Endothelial cell of umbilical vein (primary cell): ENCODE measurements at regions not wholly inside any gene's neighbourhood (a gene's known extent, or its start where the extent isn't known, plus 50 kb on each side); places are given as distances from the start of the nearest gene placed in this dataset.

Experiments
- EZH2 ChIP-seq: IDR thresholded peaks from 2 replicates; pipeline ENCODE4 v1.6.1; 2012; ENCODE audit warnings: borderline replicate concordance, low read depth, mild to moderate bottlenecking, moderate library complexity, low read length, inconsistent platforms; ENCODE audit not compliant: severe bottlenecking
- FOS ChIP-seq: IDR thresholded peaks from 2 replicates; pipeline ENCODE4 v1.6.1; 2011; ENCODE audit warnings: mild to moderate bottlenecking, low read length, moderate library complexity, borderline replicate concordance; ENCODE audit not compliant: insufficient read depth
- GATA2 ChIP-seq: IDR thresholded peaks from 2 replicates; pipeline ENCODE4 v1.7.0; 2011; ENCODE audit warnings: low read depth, mild to moderate bottlenecking, moderate library complexity, mixed read lengths, low read length; ENCODE audit not compliant: insufficient read length, insufficient read depth
- POLR2A ChIP-seq: IDR thresholded peaks from 2 replicates; pipeline ENCODE4 v1.6.1; 2012; ENCODE audit warnings: low read depth, mild to moderate bottlenecking, control low read depth, low read length
- TF ChIP-seq, protein P1 (sequence below), 2 donors: IDR thresholded peaks; 1 replicate in 1 of 2; 2 replicates in 1 of 2; pipeline ENCODE4 v1.5.1; 2011; ENCODE audit warnings: low read length in 2 of 2, mild to moderate bottlenecking in 2 of 2, moderate library complexity in 2 of 2, control low read depth in 1 of 2, inconsistent platforms in 1 of 2, low read depth in 1 of 2; ENCODE audit not compliant: insufficient read depth in 1 of 2; ENCODE audit errors: extremely low read depth in 1 of 2

DNA sequence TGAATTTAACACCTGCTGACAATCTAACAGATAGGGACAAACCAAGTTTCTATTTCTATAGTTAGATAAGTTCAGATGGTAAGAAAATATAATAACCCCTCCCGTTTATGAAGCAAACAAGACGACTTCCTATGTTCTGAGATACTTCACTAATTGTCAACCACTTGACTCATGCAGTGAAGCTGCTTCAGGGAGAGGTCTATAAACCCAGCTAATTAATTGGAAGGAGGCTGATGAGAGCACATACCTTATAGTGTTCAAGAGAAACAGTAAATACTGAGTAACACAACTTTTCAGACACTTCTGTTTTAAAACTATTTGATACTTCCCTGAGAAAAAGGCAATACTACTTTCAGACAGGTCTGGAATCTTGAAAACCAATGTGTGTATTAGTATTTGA is 229.4 kb upstream of the UBASH3B start:
- no peak for TF ChIP-seq EZH2
- TF ChIP-seq, protein P1, sequence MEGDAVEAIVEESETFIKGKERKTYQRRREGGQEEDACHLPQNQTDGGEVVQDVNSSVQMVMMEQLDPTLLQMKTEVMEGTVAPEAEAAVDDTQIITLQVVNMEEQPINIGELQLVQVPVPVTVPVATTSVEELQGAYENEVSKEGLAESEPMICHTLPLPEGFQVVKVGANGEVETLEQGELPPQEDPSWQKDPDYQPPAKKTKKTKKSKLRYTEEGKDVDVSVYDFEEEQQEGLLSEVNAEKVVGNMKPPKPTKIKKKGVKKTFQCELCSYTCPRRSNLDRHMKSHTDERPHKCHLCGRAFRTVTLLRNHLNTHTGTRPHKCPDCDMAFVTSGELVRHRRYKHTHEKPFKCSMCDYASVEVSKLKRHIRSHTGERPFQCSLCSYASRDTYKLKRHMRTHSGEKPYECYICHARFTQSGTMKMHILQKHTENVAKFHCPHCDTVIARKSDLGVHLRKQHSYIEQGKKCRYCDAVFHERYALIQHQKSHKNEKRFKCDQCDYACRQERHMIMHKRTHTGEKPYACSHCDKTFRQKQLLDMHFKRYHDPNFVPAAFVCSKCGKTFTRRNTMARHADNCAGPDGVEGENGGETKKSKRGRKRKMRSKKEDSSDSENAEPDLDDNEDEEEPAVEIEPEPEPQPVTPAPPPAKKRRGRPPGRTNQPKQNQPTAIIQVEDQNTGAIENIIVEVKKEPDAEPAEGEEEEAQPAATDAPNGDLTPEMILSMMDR (IDR thresholded peaks at IDR 0.05; ENCODE audit: extremely low read depth in 1 of 2, insufficient read depth in 1 of 2, low read depth in 1 of 2, low read length in 2 of 2) = no peak
- no peak for TF ChIP-seq POLR2A
- TF ChIP-seq GATA2 = no peak
- TF ChIP-seq FOS = no peak
